ENCODE measurements at regions not wholly inside any gene's neighbourhood (a gene's known extent, or its start where the extent isn't known, plus 50 kb on each side); places are given as distances from the start of the nearest gene placed in this dataset.
"Not testable (repeated sequence)": the region's sequence is repeated elsewhere in the genome, so short reads cannot be mapped to it uniquely, and the experiment has no call there.

GRCh38 chr10:37067576-37067975 lies 57.8 kb upstream of the ANKRD30A start:
- DNase-seq (ENCODE audit: low spot score): no peak

GRCh38 chr10:37062296-37062695 lies 63.1 kb upstream of the ANKRD30A start:
- not testable (repeated sequence) for DNase-seq (ENCODE audit: low spot score)

- no peak for DNase-seq (ENCODE audit: low spot score)
Measured at GRCh38 chr10:37057261-37057660, 68.1 kb upstream of the ANKRD30A start.

- no peak for DNase-seq (ENCODE audit: low spot score)
Measured at GRCh38 chr10:37053476-37053875, 71.9 kb upstream of the ANKRD30A start.

- not testable (repeated sequence) for DNase-seq (ENCODE audit: low spot score)
Measured at GRCh38 chr10:37049982-37050381, 75.4 kb upstream of the ANKRD30A start.

GRCh38 chr10:37044319-37044718 lies 81.1 kb upstream of the ANKRD30A start:
- not testable (repeated sequence) for DNase-seq (ENCODE audit: low spot score)

GRCh38 chr10:37035853-37036252 lies 89.5 kb upstream of the ANKRD30A start:
- peak; percentile 86 for DNase-seq (ENCODE audit: low spot score)

GRCh38 chr10:37015498-37015897 lies 109.9 kb upstream of the ANKRD30A start:
- DNase-seq (ENCODE audit: low spot score): peak; percentile 93

GRCh38 chr10:37010741-37011140 lies 114.7 kb upstream of the ANKRD30A start:
- DNase-seq (ENCODE audit: low spot score): no peak

GRCh38 chr10:37008276-37008675 lies 117.1 kb upstream of the ANKRD30A start:
- not testable (repeated sequence) for DNase-seq (ENCODE audit: low spot score)

- DNase-seq (ENCODE audit: low spot score): no peak
Measured at GRCh38 chr10:37003126-37003525, 122.3 kb upstream of the ANKRD30A start.

GRCh38 chr10:36995806-36996205 lies 129.6 kb upstream of the ANKRD30A start:
- DNase-seq (ENCODE audit: low spot score): not testable (repeated sequence)

GRCh38 chr10:36994886-36995285 lies 130.5 kb upstream of the ANKRD30A start:
- DNase-seq (ENCODE audit: low spot score): peak; percentile 82

- DNase-seq (ENCODE audit: low spot score): no peak
Measured at GRCh38 chr10:36989233-36989632, 136.2 kb upstream of the ANKRD30A start.

GRCh38 chr10:36946598-36946997 lies 178.8 kb upstream of the ANKRD30A start:
- DNase-seq (ENCODE audit: low spot score): no peak

- DNase-seq (ENCODE audit: low spot score): peak; percentile 43
Measured at GRCh38 chr10:36943544-36943943, 181.9 kb upstream of the ANKRD30A start.

GRCh38 chr10:36942616-36943015 lies 182.8 kb upstream of the ANKRD30A start:
- no peak for DNase-seq (ENCODE audit: low spot score)

GRCh38 chr10:36903040-36903439 lies 222.4 kb upstream of the ANKRD30A start:
- no peak for DNase-seq (ENCODE audit: low spot score)

- DNase-seq (ENCODE audit: low spot score): no peak
Measured at GRCh38 chr10:36899652-36900051, 225.7 kb upstream of the ANKRD30A start.

GRCh38 chr10:36888925-36889573 lies 236.3 kb upstream of the ANKRD30A start:
- peak; percentile 72 for DNase-seq (ENCODE audit: low spot score)

GRCh38 chr10:36886303-36886891 lies 239.0 kb upstream of the ANKRD30A start:
- no peak for DNase-seq (ENCODE audit: low spot score)

GRCh38 chr10:36885746-36886145 lies 239.7 kb upstream of the ANKRD30A start:
- no peak for DNase-seq (ENCODE audit: low spot score)

GRCh38 chr10:36882781-36883180 lies 242.6 kb upstream of the ANKRD30A start:
- DNase-seq (ENCODE audit: low spot score): no peak
